Panc1 (cell line): ENCODE measurements at regions not wholly inside any gene's neighbourhood (a gene's known extent, or its start where the extent isn't known, plus 50 kb on each side); places are given as distances from the start of the nearest gene placed in this dataset.

ENCODE experiments used
- ATAC-seq: fragments of 200-7000 bp; cut with Tn5 transposase; 2 replicates; pipeline ENCODE4 v1.9.1; 2020; ENCODE audit warnings: mild to moderate bottlenecking, moderate library complexity
- BruUV-seq: library from RNA; stranded (reverse); fragments of 400-500 nt; replicated peaks from 2 replicates; lab custom pipeline; 2021; lab: Mats Ljungman, UMichigan
- CTCF ChIA-PET: fragments of 300-600 bp; sonication (Branson Sonifier 250); formaldehyde crosslinking; loops from one replicate; lab custom pipeline; 2022; ENCODE audit warnings: antibody characterized with exemption; lab: Charles Lee
- POLR2A ChIA-PET: fragments of 300-600 bp; sonication (Branson Sonifier 250); formaldehyde crosslinking; loops from one replicate; lab custom pipeline; 2022; ENCODE audit warnings: antibody characterized with exemption; lab: Charles Lee
- DNase-seq: peaks from one replicate; pipeline ENCODE4 v3.0.0-alpha.2; 2010; ENCODE audit warnings: low read depth, low spot score
- H3K27ac ChIP-seq: 2 replicates; pipeline ENCODE4 v1.5.1; 2011; ENCODE audit warnings: mild to moderate bottlenecking, low read length, inconsistent platforms
- H3K27me3 ChIP-seq: fragments of 200-500 bp; sonication (Bioruptor generic); 2 replicates; pipeline ENCODE4 v1.6.0; 2014; ENCODE audit warnings: low read length, inconsistent platforms; ENCODE audit not compliant: control insufficient read depth, insufficient read depth
- H3K36me3 ChIP-seq: fragments of 200-500 bp; sonication (Bioruptor generic); 2 replicates; pipeline ENCODE4 v1.5.1; 2014; ENCODE audit warnings: inconsistent platforms, mild to moderate bottlenecking, low read length, moderate library complexity; ENCODE audit not compliant: control insufficient read depth, insufficient read depth
- H3K4me1 ChIP-seq: 2 replicates; pipeline ENCODE4 v1.5.1; 2011; ENCODE audit warnings: inconsistent platforms, mild to moderate bottlenecking, low read length, moderate library complexity; ENCODE audit not compliant: control insufficient read depth, insufficient read depth
- H3K4me3 ChIP-seq, 2 experiments: 2 replicates each; pipeline ENCODE4 v1.5.1; 2011 to 2012; ENCODE audit warnings: low read depth in 2 of 2, low read length in 2 of 2, mild to moderate bottlenecking in 2 of 2, inconsistent platforms in 1 of 2, moderate library complexity in 1 of 2
- H3K9me3 ChIP-seq: fragments of 200-500 bp; sonication (Bioruptor generic); 2 replicates; pipeline ENCODE4 v1.5.1; 2014; ENCODE audit warnings: low read depth, mild to moderate bottlenecking, inconsistent platforms, low read length, moderate library complexity; ENCODE audit not compliant: control insufficient read depth, insufficient read depth
- CTCF ChIP-seq: fragments of 450-650 bp; IDR thresholded peaks from 2 replicates; pipeline ENCODE4 v1.5.1; 2017; ENCODE audit warnings: mild to moderate bottlenecking
- POLR2AphosphoS5 ChIP-seq: IDR thresholded peaks from 2 replicates; pipeline ENCODE4 v1.6.1; 2012; ENCODE audit warnings: mild to moderate bottlenecking, low read depth, low read length, moderate library complexity
- SIN3A ChIP-seq: IDR thresholded peaks from 2 replicates; pipeline ENCODE4 v1.6.1; 2012; ENCODE audit warnings: low read depth, mild to moderate bottlenecking, low read length, moderate library complexity, borderline replicate concordance; ENCODE audit not compliant: insufficient read depth
- TCF7L2 ChIP-seq: IDR thresholded peaks from 2 replicates; pipeline ENCODE4 v1.6.1; 2011; ENCODE audit warnings: mild to moderate bottlenecking, low read depth, low read length, inconsistent platforms
- in situ Hi-C: cut with HindIII; loops from 2 replicates; pipeline ENCODE4 v1.10.0; 2016; ENCODE audit warnings: low sequenced_read_pairs, low pct_unique_long_range_greater_than_20kb
- intact Hi-C: fragments of 100-400 bp; cut with micrococcal nuclease; formaldehyde crosslinking; loops from one replicate; pipeline ENCODE4 v1.10.0; 2022; ENCODE audit not compliant: unreplicated experiment
- TF ChIP-seq, protein P1 (sequence below), 2 experiments: IDR thresholded peaks; 2 replicates each; pipeline ENCODE4 v1.6.1; 2011 to 2012; ENCODE audit warnings: low read depth in 2 of 2, control low read depth in 1 of 2, low read length in 1 of 2, mild to moderate bottlenecking in 1 of 2, moderate library complexity in 1 of 2; ENCODE audit not compliant: insufficient read depth in 1 of 2

GRCh38 chr4:133014473-133015135, 134.5 kb upstream of the PCDH10 start:
- in situ Hi-C loops (no loop called here), intact Hi-C loops (no loop called here)
- Histone ChIP-seq H3K27ac (no peak overlapping the region), H3K4me1 (no peaks in the 10 kb centered on the region), H3K27me3 (no peaks in the 10 kb centered on the region), H3K36me3 (no peaks in the 10 kb centered on the region), H3K9me3 (no peaks in the 10 kb centered on the region), H3K4me3 (no peak overlapping the region)
- ChIA-PET POLR2A (no interaction called here), CTCF (no interaction called here)
- ATAC-seq (no peak), DNase-seq (no peak)
- BruUV-seq: no TSS peak
- no peak for TF ChIP-seq SIN3A
- TF ChIP-seq, protein P1, sequence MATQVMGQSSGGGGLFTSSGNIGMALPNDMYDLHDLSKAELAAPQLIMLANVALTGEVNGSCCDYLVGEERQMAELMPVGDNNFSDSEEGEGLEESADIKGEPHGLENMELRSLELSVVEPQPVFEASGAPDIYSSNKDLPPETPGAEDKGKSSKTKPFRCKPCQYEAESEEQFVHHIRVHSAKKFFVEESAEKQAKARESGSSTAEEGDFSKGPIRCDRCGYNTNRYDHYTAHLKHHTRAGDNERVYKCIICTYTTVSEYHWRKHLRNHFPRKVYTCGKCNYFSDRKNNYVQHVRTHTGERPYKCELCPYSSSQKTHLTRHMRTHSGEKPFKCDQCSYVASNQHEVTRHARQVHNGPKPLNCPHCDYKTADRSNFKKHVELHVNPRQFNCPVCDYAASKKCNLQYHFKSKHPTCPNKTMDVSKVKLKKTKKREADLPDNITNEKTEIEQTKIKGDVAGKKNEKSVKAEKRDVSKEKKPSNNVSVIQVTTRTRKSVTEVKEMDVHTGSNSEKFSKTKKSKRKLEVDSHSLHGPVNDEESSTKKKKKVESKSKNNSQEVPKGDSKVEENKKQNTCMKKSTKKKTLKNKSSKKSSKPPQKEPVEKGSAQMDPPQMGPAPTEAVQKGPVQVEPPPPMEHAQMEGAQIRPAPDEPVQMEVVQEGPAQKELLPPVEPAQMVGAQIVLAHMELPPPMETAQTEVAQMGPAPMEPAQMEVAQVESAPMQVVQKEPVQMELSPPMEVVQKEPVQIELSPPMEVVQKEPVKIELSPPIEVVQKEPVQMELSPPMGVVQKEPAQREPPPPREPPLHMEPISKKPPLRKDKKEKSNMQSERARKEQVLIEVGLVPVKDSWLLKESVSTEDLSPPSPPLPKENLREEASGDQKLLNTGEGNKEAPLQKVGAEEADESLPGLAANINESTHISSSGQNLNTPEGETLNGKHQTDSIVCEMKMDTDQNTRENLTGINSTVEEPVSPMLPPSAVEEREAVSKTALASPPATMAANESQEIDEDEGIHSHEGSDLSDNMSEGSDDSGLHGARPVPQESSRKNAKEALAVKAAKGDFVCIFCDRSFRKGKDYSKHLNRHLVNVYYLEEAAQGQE (IDR thresholded peaks at IDR 0.05; ENCODE audit: insufficient read depth in 1 of 2, low read depth in 2 of 2, low read length in 1 of 2): no peak
- TF ChIP-seq POLR2AphosphoS5: no peak
- TF ChIP-seq TCF7L2: no peak
- no peak for TF ChIP-seq CTCF

DNA sequence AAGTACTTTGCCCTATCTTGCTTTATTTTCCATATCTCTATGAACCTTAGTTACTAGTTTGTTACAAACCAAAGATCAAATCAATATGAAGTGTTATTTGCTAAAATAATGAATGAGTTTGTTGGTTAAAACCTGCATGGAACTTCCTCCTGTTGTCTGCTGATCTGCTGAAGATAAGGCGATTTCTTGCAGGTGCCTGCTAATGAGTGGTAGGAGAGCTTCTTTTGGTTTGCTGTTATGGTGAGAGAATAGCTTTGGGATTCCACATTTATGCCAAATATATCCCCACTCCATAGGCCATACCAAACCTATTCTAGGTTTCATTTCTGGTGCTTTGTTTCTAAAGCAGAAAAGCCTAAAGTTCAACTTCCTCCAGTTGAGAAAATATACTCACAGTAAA, 103.8 kb upstream of the PCDH10 start:
- H3K4me1 ChIP-seq: no peaks in the 10 kb centered on the region
- in situ Hi-C loops (no loop called here), intact Hi-C loops (no loop called here)
- H3K27ac ChIP-seq: no peak overlapping the region
- no TSS peak for BruUV-seq
- DNase-seq: no peak
- POLR2A ChIA-PET: no interaction called here
- no peaks in the 10 kb centered on the region for H3K9me3 ChIP-seq
- TF ChIP-seq TCF7L2 (no peak), CTCF (no peak), SIN3A (no peak)
- TF ChIP-seq, protein P1 (IDR thresholded peaks at IDR 0.05; ENCODE audit: insufficient read depth in 1 of 2, low read depth in 2 of 2, low read length in 1 of 2): no peak
- H3K27me3 ChIP-seq: no peaks in the 10 kb centered on the region
- no peak overlapping the region for H3K4me3 ChIP-seq
- ATAC-seq: no peak
- no peaks in the 10 kb centered on the region for H3K36me3 ChIP-seq
- CTCF ChIA-PET: no interaction called here
